Islet of Langerhans (tissue), 1 donor: ENCODE measurements at regions not wholly inside any gene's neighbourhood (a gene's known extent, or its start where the extent isn't known, plus 50 kb on each side); places are given as distances from the start of the nearest gene placed in this dataset.
"Not testable (repeated sequence)": the region's sequence is repeated elsewhere in the genome, so short reads cannot be mapped to it uniquely, and the experiment has no call there.

ENCODE experiments used
- FAIRE-seq: peaks from one replicate; lab custom pipeline; 2011; peaks lifted over from hg19 to GRCh38; lab: Jason Lieb, UNC

- no peak for FAIRE-seq
Measured at GRCh38 chr11:23564370-23564769, 704.1 kb upstream of the CCDC179 start.

GRCh38 chr11:23569134-23569533 is 708.9 kb upstream of the CCDC179 start:
- FAIRE-seq = no peak

GRCh38 chr11:23569547-23569946 is 709.3 kb upstream of the CCDC179 start:
- FAIRE-seq = no peak

- FAIRE-seq = no peak
Measured at GRCh38 chr11:23570828-23571227, 710.6 kb upstream of the CCDC179 start.

GRCh38 chr11:23573429-23573828 is 713.2 kb upstream of the CCDC179 start:
- FAIRE-seq = no peak

GRCh38 chr11:23574149-23574548 is 713.9 kb upstream of the CCDC179 start:
- no peak for FAIRE-seq

GRCh38 chr11:23577296-23577695 is 717.0 kb upstream of the CCDC179 start:
- no peak for FAIRE-seq

- no peak for FAIRE-seq
Measured at GRCh38 chr11:23585416-23586104, 725.3 kb upstream of the CCDC179 start.

- FAIRE-seq = no peak
Measured at GRCh38 chr11:23586173-23586572, 725.9 kb upstream of the CCDC179 start.

- no peak for FAIRE-seq
Measured at GRCh38 chr11:23590596-23591308, 730.5 kb upstream of the CCDC179 start.

- no peak for FAIRE-seq
Measured at GRCh38 chr11:23594755-23595154, 734.5 kb upstream of the CCDC179 start.

GRCh38 chr11:23604966-23605365 is 744.7 kb upstream of the CCDC179 start:
- FAIRE-seq = no peak

GRCh38 chr11:23606191-23606590 is 745.9 kb upstream of the CCDC179 start:
- FAIRE-seq = no peak

GRCh38 chr11:23611726-23612125 is 751.5 kb upstream of the CCDC179 start:
- FAIRE-seq = no peak

GRCh38 chr11:23620617-23621016 is 760.3 kb upstream of the CCDC179 start:
- FAIRE-seq = no peak

- no peak for FAIRE-seq
Measured at GRCh38 chr11:23632293-23632692, 772.0 kb upstream of the CCDC179 start.

- no peak for FAIRE-seq
Measured at GRCh38 chr11:23644443-23644842, 784.2 kb upstream of the CCDC179 start.

GRCh38 chr11:23652336-23652735 is 792.1 kb upstream of the CCDC179 start:
- FAIRE-seq = not testable (repeated sequence)

GRCh38 chr11:23653071-23653675 is 792.9 kb upstream of the CCDC179 start:
- no peak for FAIRE-seq

GRCh38 chr11:23668324-23668723 is 808.0 kb upstream of the CCDC179 start:
- no peak for FAIRE-seq

GRCh38 chr11:23673366-23673765 is 813.1 kb upstream of the CCDC179 start:
- no peak for FAIRE-seq

- no peak for FAIRE-seq
Measured at GRCh38 chr11:23674866-23675265, 814.6 kb upstream of the CCDC179 start.

- FAIRE-seq = no peak
Measured at GRCh38 chr11:23679041-23679440, 817.8 kb upstream of the LUZP2 start.

- FAIRE-seq = no peak
Measured at GRCh38 chr11:23679981-23680380, 816.9 kb upstream of the LUZP2 start.
